CD14-positive monocyte (primary cell): ENCODE measurements at regions not wholly inside any gene's neighbourhood (a gene's known extent, or its start where the extent isn't known, plus 50 kb on each side); places are given as distances from the start of the nearest gene placed in this dataset.

ENCODE experiments used
- DNase-seq, 3 donors: peaks; one replicate each; pipeline ENCODE4 v3.0.0-alpha.2; 2011 to 2022
- H2AFZ ChIP-seq: 2 replicates; pipeline ENCODE4 v1.6.0; 2012; ENCODE audit warnings: mild to moderate bottlenecking, low read depth, low read length, inconsistent platforms; ENCODE audit not compliant: insufficient read depth, poor library complexity, severe bottlenecking
- H3K27ac ChIP-seq, 2 donors: 1 replicate in 1 of 2; 2 replicates in 1 of 2; pipeline ENCODE4 v1.5.1; 2012 to 2013; ENCODE audit warnings: low read length in 2 of 2, control low read depth in 1 of 2, inconsistent platforms in 1 of 2, low read depth in 1 of 2, mild to moderate bottlenecking in 1 of 2
- H3K27me3 ChIP-seq, 2 donors: one replicate each; pipeline versions ENCODE4 v1.6.0 to v1.6.1; 2011 to 2013; ENCODE audit warnings: low read length in 2 of 2; ENCODE audit not compliant: control insufficient read depth in 2 of 2, insufficient read depth in 2 of 2
- H3K36me3 ChIP-seq, 2 donors: replicated peaks in 1 of 2; 1 replicate in 1 of 2; 2 replicates in 1 of 2; pipeline versions ENCODE4 v1.5.1 to v1.6.1; 2012 to 2013; ENCODE audit warnings: low read length in 2 of 2, control low read depth in 1 of 2, inconsistent platforms in 1 of 2, mild to moderate bottlenecking in 1 of 2; ENCODE audit not compliant: insufficient read depth in 2 of 2, control insufficient read depth in 1 of 2
- H3K4me1 ChIP-seq, 2 donors: 1 replicate in 1 of 2; 2 replicates in 1 of 2; pipeline versions ENCODE4 v1.5.1 to v1.6.1; 2012 to 2013; ENCODE audit warnings: low read length in 2 of 2, control low read depth in 1 of 2, inconsistent platforms in 1 of 2, mild to moderate bottlenecking in 1 of 2, moderate library complexity in 1 of 2; ENCODE audit not compliant: insufficient read depth in 2 of 2, control insufficient read depth in 1 of 2
- H3K4me2 ChIP-seq: replicated peaks from 2 replicates; pipeline ENCODE3; 2012; ENCODE audit warnings: low read length, moderate library complexity, mild to moderate bottlenecking; ENCODE audit not compliant: poor library complexity, severe bottlenecking; ENCODE audit errors: extremely low read depth
- H3K4me3 ChIP-seq, 3 experiments: fragments of 200-600 bp in 1 of 3; sonication (generic) in 1 of 3; replicated peaks in 1 of 3; 1 replicate in 2 of 3; 2 replicates in 1 of 3; pipeline ENCODE4 v1.5.1; 2011 to 2013; ENCODE audit warnings: low read length in 3 of 3, mild to moderate bottlenecking in 3 of 3, control low read depth in 2 of 3, low read depth in 2 of 3, inconsistent platforms in 1 of 3, moderate library complexity in 1 of 3
- H3K79me2 ChIP-seq: 2 replicates; pipeline ENCODE4 v1.6.0; 2012; ENCODE audit warnings: mild to moderate bottlenecking, control low read depth, inconsistent platforms, low read length, moderate library complexity; ENCODE audit not compliant: insufficient read depth
- H3K9ac ChIP-seq: 2 replicates; pipeline ENCODE4 v1.6.0; 2017; ENCODE audit warnings: low read length, mild to moderate bottlenecking; ENCODE audit not compliant: insufficient read depth, poor library complexity, severe bottlenecking
- H3K9me3 ChIP-seq, 2 donors: replicated peaks in 1 of 2; 1 replicate in 1 of 2; 2 replicates in 1 of 2; pipeline versions ENCODE4 v1.5.1 to v1.6.1; 2012 to 2013; ENCODE audit warnings: low read length in 2 of 2, control low read depth in 1 of 2; ENCODE audit not compliant: control insufficient read depth in 1 of 2, insufficient read depth in 1 of 2
- H4K20me1 ChIP-seq: 2 replicates; pipeline ENCODE4 v1.6.0; 2012; ENCODE audit warnings: mild to moderate bottlenecking, low read length, control low read depth, moderate library complexity; ENCODE audit not compliant: insufficient read depth
- H3K27ac Mint-ChIP-seq, 7 donors: one replicate each; pipeline ENCODE4 v1.8.0; 2020; ENCODE audit warnings: mild to moderate bottlenecking in 7 of 7, mixed read lengths in 7 of 7, moderate library complexity in 6 of 7, inconsistent platforms in 2 of 7
- H3K27me3 Mint-ChIP-seq, 3 donors: one replicate each; pipeline ENCODE4 v1.8.0; 2021 to 2022; ENCODE audit warnings: low read depth in 3 of 3, mild to moderate bottlenecking in 3 of 3, mixed read lengths in 3 of 3, moderate library complexity in 3 of 3, inconsistent platforms in 1 of 3
- H3K36me3 Mint-ChIP-seq, 2 donors: one replicate each; pipeline ENCODE4 v1.8.0; 2020; ENCODE audit warnings: mixed read lengths in 2 of 2, inconsistent platforms in 1 of 2, mild to moderate bottlenecking in 1 of 2
- H3K4me1 Mint-ChIP-seq: one replicate; pipeline ENCODE4 v1.8.0; 2020; ENCODE audit warnings: mild to moderate bottlenecking, mixed read lengths
- H3K4me3 Mint-ChIP-seq, 2 donors: one replicate each; pipeline ENCODE4 v1.8.0; 2020; ENCODE audit warnings: mild to moderate bottlenecking in 2 of 2, mixed read lengths in 2 of 2, moderate library complexity in 1 of 2
- H3K9me3 Mint-ChIP-seq, 7 donors: one replicate each; pipeline ENCODE4 v1.8.0; 2020 to 2022; ENCODE audit warnings: mixed read lengths in 7 of 7, mild to moderate bottlenecking in 6 of 7, moderate library complexity in 6 of 7, inconsistent platforms in 2 of 7
- CTCF ChIP-seq: fragments of 200-600 bp; IDR thresholded peaks from one replicate; pipeline ENCODE4 v1.8.0; 2022; ENCODE audit warnings: antibody characterized with exemption, mild to moderate bottlenecking
- WGBS: methylation state at CpG from one replicate; pipeline ENCODE4 v1.1.5; 2013; ENCODE audit warnings: missing lambda C conversion rate; ENCODE audit not compliant: insufficient coverage; 5-methylcytosine and 5-hydroxymethylcytosine counted together
- intact Hi-C, 2 donors: fragments of 100-400 bp; cut with micrococcal nuclease; formaldehyde crosslinking; loops; one replicate each; pipeline versions ENCODE4 v1.15.0 to v1.15.1; 2023

- intact Hi-C loops = no loop called here
- Histone ChIP-seq H3K4me1 (peaks cover 12 to 14% of the 10 kb centered on the region in 2 donors), H3K79me2 (peaks cover 86% of the 10 kb centered on the region), H3K4me2 (no peak overlapping the region), H3K27ac (no peak overlapping the region), H4K20me1 (peaks cover 8% of the 10 kb centered on the region), H3K27me3 (no peaks in the 10 kb centered on the region), H3K36me3 (no peaks in the 10 kb centered on the region), H3K4me3 (no peak overlapping the region), H3K9me3 (no peaks in the 10 kb centered on the region), H2AFZ (no peak overlapping the region), H3K9ac (no peak overlapping the region)
- TF ChIP-seq CTCF = no peak
- Mint-ChIP-seq H3K4me3 (no peak overlapping the region), H3K9me3 (peaks cover 0 to 1% (median 0%) of the 10 kb centered on the region in 7 donors), H3K4me1 (peaks cover 21% of the 10 kb centered on the region), H3K27ac (no peak overlapping the region), H3K27me3 (peaks cover 0 to 2% (median 1%) of the 10 kb centered on the region in 3 donors), H3K36me3 (peaks cover 6 to 8% of the 10 kb centered on the region in 2 donors)
- no CpG with 5 or more reads among the region's 2 CpGs for WGBS
- no peak for DNase-seq
Observed at GRCh38 chr1:184907500-184907899, 66.8 kb downstream of the NIBAN1 start.

- Histone ChIP-seq H3K4me2 (no peak overlapping the region), H3K27ac (no peak overlapping the region), H3K27me3 (no peaks in the 10 kb centered on the region), H3K9me3 (no peaks in the 10 kb centered on the region), H3K9ac (no peak overlapping the region), H2AFZ (no peak overlapping the region), H3K4me3 (no peak overlapping the region), H4K20me1 (peaks cover under 1% of the 10 kb centered on the region), H3K4me1 (peaks cover 12 to 14% of the 10 kb centered on the region in 2 donors), H3K79me2 (peaks cover 83% of the 10 kb centered on the region), H3K36me3 (no peaks in the 10 kb centered on the region)
- WGBS = no CpG with 5 or more reads among the region's 1 CpG
- intact Hi-C loops = no loop called here
- Mint-ChIP-seq H3K36me3 (peaks cover 6 to 8% of the 10 kb centered on the region in 2 donors), H3K27ac (no peak overlapping the region), H3K4me3 (no peak overlapping the region), H3K27me3 (peaks cover 0 to 2% (median 1%) of the 10 kb centered on the region in 3 donors), H3K9me3 (peaks cover 0 to 1% (median 0%) of the 10 kb centered on the region in 7 donors), H3K4me1 (peaks cover 21% of the 10 kb centered on the region)
- TF ChIP-seq CTCF = no peak
- no peak for DNase-seq
Observed at GRCh38 chr1:184906761-184907160, 67.5 kb downstream of the NIBAN1 start.
